PC-9 (cell line): ENCODE measurements at regions not wholly inside any gene's neighbourhood (a gene's known extent, or its start where the extent isn't known, plus 50 kb on each side); places are given as distances from the start of the nearest gene placed in this dataset.

Experiments
- BruUV-seq: library from RNA; stranded (reverse); fragments of 400-500 nt; replicated peaks from 2 replicates; lab custom pipeline; 2021; lab: Mats Ljungman, UMichigan
- CTCF ChIA-PET: fragments of 300-600 bp; sonication (Branson Sonifier 250); formaldehyde crosslinking; loops from one replicate; lab custom pipeline; 2022; ENCODE audit warnings: antibody characterized with exemption; lab: Charles Lee
- POLR2A ChIA-PET: fragments of 300-600 bp; sonication (Branson Sonifier 250); formaldehyde crosslinking; loops from one replicate; lab custom pipeline; 2022; ENCODE audit warnings: antibody characterized with exemption; ENCODE audit not compliant: unreplicated experiment; lab: Charles Lee
- DNase-seq, 2 experiments: peaks; one replicate each; pipeline versions ENCODE4 v3.0.0 to v3.0.0-alpha.2; 2015 to 2022; ENCODE audit warnings: mixed read lengths in 1 of 2
- H2AFZ ChIP-seq: fragments of 200-600 bp; sonication (generic); 2 replicates; pipeline ENCODE4 v1.8.1; 2017; ENCODE audit warnings: antibody characterized with exemption
- H3F3A ChIP-seq: fragments of 200-600 bp; sonication (generic); 2 replicates; pipeline ENCODE4 v1.8.1; 2017; ENCODE audit warnings: antibody characterized with exemption, mild to moderate bottlenecking, low read depth; ENCODE audit not compliant: insufficient read depth
- H3K27ac ChIP-seq: fragments of 200-600 bp; sonication (generic); 2 replicates; pipeline ENCODE4 v1.6.1; 2016; ENCODE audit warnings: mixed run types
- H3K27me3 ChIP-seq: fragments of 200-600 bp; sonication (generic); 2 replicates; pipeline ENCODE4 v1.6.1; 2016; ENCODE audit warnings: low read depth, mixed run types; ENCODE audit not compliant: insufficient read depth
- H3K36me3 ChIP-seq: fragments of 200-600 bp; sonication (generic); 2 replicates; pipeline ENCODE4 v1.6.1; 2016; ENCODE audit warnings: low read depth, mixed run types
- H3K4me1 ChIP-seq: fragments of 200-600 bp; sonication (generic); replicated peaks from 2 replicates; pipeline ENCODE4 v1.6.1; 2016; ENCODE audit warnings: mixed run types; ENCODE audit not compliant: insufficient read depth
- H3K4me2 ChIP-seq: fragments of 200-600 bp; sonication (generic); 2 replicates; pipeline ENCODE4 v1.6.1; 2017; ENCODE audit warnings: mixed run types
- H3K4me3 ChIP-seq: fragments of 200-600 bp; sonication (generic); 2 replicates; pipeline ENCODE4 v1.6.1; 2016; ENCODE audit warnings: mixed run types
- H3K79me2 ChIP-seq: fragments of 200-600 bp; sonication (generic); 2 replicates; pipeline ENCODE4 v1.6.1; 2017; ENCODE audit warnings: low read depth, mixed run types
- H3K9me2 ChIP-seq: fragments of 200-600 bp; sonication (generic); 2 replicates; pipeline ENCODE4 v1.8.1; 2017; ENCODE audit warnings: mild to moderate bottlenecking; ENCODE audit not compliant: insufficient read depth
- H3K9me3 ChIP-seq: fragments of 200-600 bp; sonication (generic); 2 replicates; pipeline ENCODE4 v1.8.1; 2016; ENCODE audit warnings: low read depth; ENCODE audit not compliant: insufficient read depth
- H4K20me1 ChIP-seq: fragments of 200-600 bp; sonication (generic); 2 replicates; pipeline ENCODE4 v1.8.1; 2017; ENCODE audit not compliant: insufficient read depth
- CTCF ChIP-seq: fragments of 200-600 bp; sonication (generic); conservative IDR thresholded peaks from 2 replicates; pipeline ENCODE4 v1.6.1; 2017; ENCODE audit warnings: mixed run types, antibody characterized with exemption, mild to moderate bottlenecking, moderate library complexity
- EZH2 ChIP-seq: fragments of 200-600 bp; sonication (generic); IDR thresholded peaks from 2 replicates; pipeline ENCODE4 v1.8.0; 2017; ENCODE audit warnings: antibody characterized with exemption, low read depth
- intact Hi-C: fragments of 100-400 bp; cut with micrococcal nuclease; formaldehyde crosslinking; loops from one replicate; pipeline ENCODE4 v1.10.0; 2022; ENCODE audit not compliant: unreplicated experiment

GRCh38 chr1:4946343-4946742 is 291.9 kb downstream of the AJAP1 start:
- H4K20me1 ChIP-seq = no peaks in the 10 kb centered on the region
- H3K79me2 ChIP-seq = no peaks in the 10 kb centered on the region
- H2AFZ ChIP-seq = no peak overlapping the region
- no peaks in the 10 kb centered on the region for H3K9me2 ChIP-seq
- H3F3A ChIP-seq = no peaks in the 10 kb centered on the region
- CTCF ChIA-PET = no interaction called here
- H3K4me1 ChIP-seq = no peaks in the 10 kb centered on the region
- H3K27ac ChIP-seq = no peak overlapping the region
- H3K4me3 ChIP-seq = no peak overlapping the region
- no TSS peak for BruUV-seq
- no peak overlapping the region for H3K4me2 ChIP-seq
- TF ChIP-seq CTCF (no peak), EZH2 (no peak)
- no peaks in the 10 kb centered on the region for H3K9me3 ChIP-seq
- POLR2A ChIA-PET = no interaction called here
- no peaks in the 10 kb centered on the region for H3K36me3 ChIP-seq
- intact Hi-C loops = no loop called here
- H3K27me3 ChIP-seq = no peaks in the 10 kb centered on the region
- no peak for DNase-seq

GRCh38 chr1:4944911-4945310 is 290.5 kb downstream of the AJAP1 start:
- POLR2A ChIA-PET = no interaction called here
- Histone ChIP-seq H3K9me2 (no peaks in the 10 kb centered on the region), H3K9me3 (no peaks in the 10 kb centered on the region), H3F3A (no peaks in the 10 kb centered on the region), H3K79me2 (no peaks in the 10 kb centered on the region), H4K20me1 (no peaks in the 10 kb centered on the region), H3K4me2 (no peak overlapping the region), H3K27me3 (no peaks in the 10 kb centered on the region), H3K27ac (no peak overlapping the region), H3K36me3 (no peaks in the 10 kb centered on the region), H2AFZ (no peak overlapping the region), H3K4me1 (no peaks in the 10 kb centered on the region), H3K4me3 (no peak overlapping the region)
- DNase-seq = no peak
- no TSS peak for BruUV-seq
- TF ChIP-seq CTCF (no peak), EZH2 (no peak)
- intact Hi-C loops = no loop called here
- CTCF ChIA-PET = no interaction called here

- ChIA-PET CTCF (no interaction called here), POLR2A (no interaction called here)
- H3K27me3 ChIP-seq = no peaks in the 10 kb centered on the region
- no peaks in the 10 kb centered on the region for H3K9me2 ChIP-seq
- no peaks in the 10 kb centered on the region for H3K36me3 ChIP-seq
- no peaks in the 10 kb centered on the region for H3K79me2 ChIP-seq
- intact Hi-C loops = no loop called here
- H3K4me1 ChIP-seq = no peaks in the 10 kb centered on the region
- no peaks in the 10 kb centered on the region for H3K9me3 ChIP-seq
- no peaks in the 10 kb centered on the region for H4K20me1 ChIP-seq
- H3K4me3 ChIP-seq = no peak overlapping the region
- H3K4me2 ChIP-seq = no peak overlapping the region
- no peak for DNase-seq
- TF ChIP-seq CTCF (no peak), EZH2 (no peak)
- no TSS peak for BruUV-seq
- H2AFZ ChIP-seq = no peak overlapping the region
- no peak overlapping the region for H3K27ac ChIP-seq
- no peaks in the 10 kb centered on the region for H3F3A ChIP-seq
Measured at GRCh38 chr1:4944072-4944471, 289.7 kb downstream of the AJAP1 start.
